ENCODE measurements at regions not wholly inside any gene's neighbourhood (a gene's known extent, or its start where the extent isn't known, plus 50 kb on each side); places are given as distances from the start of the nearest gene placed in this dataset.
"Not testable (repeated sequence)": the region's sequence is repeated elsewhere in the genome, so short reads cannot be mapped to it uniquely, and the experiment has no call there.

DNA sequence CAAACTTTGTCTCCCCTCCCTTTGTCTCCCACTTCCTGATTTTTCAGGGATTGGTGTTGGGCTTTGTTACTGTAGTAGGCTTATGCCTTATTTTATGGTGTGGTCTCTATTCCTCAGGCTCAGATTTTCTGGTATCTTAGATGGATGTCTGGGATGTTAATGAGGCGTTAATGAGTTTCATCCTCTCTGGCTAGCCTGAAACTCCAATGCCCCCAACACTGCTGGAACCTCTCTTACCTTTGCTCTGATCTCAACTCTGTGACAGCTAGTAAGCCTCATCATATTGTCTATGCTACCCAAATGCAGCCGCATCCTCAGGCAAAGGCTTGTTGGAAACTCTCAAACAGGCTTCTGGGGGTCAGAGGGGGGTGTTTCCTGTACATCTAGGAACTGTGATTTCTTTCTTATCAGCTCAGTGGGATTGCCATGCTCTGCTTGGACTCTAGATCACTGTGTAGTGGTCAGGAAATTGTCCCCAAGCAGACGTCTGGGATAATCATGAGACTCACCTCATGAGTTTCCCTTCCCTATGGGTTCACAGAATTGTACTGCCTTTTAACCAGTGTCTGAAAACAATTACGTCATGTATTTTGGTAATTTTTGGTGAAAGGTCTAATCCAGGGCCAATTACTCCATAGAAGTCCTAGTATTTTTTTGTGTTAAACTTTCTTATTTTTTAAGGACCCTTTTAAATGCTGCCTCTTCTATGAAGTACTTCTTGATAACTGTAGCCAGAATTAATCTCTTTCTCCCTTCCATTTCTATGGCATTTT, 88.8 kb upstream of the TRPC7 start:
- DNase-seq: no peak

DNA sequence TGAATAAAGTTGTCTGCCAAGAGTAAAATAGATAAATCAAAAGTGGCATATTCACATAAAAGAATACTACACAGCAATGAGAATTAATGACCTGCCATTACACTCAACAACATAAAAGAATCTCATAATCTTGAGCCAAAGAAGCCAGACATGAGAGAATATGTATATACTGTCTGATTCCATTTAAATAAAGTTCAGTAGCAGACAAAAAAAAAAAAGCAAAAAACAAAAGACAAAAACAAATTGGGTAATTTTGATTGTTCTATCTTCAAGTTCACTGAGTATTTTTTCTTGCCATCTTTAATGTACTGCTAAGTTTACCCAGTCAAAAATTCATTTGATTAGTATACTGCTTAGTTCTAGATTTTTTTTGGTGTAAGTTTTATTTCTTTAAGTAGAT, 87.9 kb upstream of the TRPC7 start:
- no peak for DNase-seq

GRCh38 chr5:136447576-136447975, 82.2 kb upstream of the TRPC7 start:
- not testable (repeated sequence) for DNase-seq

DNA sequence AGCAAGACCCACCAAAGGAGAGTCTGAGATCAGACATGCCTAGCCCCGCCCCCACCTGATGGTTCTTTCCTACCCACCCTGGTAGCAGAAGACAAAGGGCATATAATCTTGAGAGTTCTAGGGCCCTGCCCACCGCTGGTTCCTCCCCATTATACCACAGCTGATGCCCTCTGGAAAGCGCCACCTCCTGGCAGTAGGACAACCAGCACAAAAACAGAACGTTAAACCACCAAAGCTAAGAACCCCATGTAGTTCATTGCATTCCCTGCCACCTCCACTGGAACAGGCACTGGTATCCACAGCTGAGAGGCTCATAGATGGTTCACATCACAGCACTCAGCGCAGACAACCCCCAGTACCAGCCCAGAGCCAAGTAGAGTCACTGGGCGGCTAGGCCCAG, 81.2 kb upstream of the TRPC7 start:
- DNase-seq: no peak

DNA sequence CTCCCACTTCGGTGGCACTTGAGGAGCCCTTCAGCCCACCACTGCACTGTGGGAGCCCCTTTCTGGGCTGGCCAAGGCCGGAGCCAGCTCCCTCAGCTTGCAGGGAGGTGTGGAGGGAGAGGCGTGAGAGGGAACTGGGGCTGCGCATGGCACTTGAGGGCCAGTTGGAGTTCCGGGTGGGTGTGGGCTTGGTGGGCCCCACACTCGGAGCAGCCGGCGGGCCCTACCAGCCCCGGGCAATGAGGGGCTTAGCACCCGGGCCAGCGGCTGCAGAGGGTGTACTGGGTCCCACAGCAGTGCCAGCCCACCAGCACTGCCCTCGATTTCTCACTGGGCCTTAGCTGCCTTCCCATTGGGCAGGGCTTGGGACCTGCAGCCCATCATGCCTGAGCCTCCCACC, 78.8 kb upstream of the TRPC7 start:
- DNase-seq: not testable (repeated sequence)

DNA sequence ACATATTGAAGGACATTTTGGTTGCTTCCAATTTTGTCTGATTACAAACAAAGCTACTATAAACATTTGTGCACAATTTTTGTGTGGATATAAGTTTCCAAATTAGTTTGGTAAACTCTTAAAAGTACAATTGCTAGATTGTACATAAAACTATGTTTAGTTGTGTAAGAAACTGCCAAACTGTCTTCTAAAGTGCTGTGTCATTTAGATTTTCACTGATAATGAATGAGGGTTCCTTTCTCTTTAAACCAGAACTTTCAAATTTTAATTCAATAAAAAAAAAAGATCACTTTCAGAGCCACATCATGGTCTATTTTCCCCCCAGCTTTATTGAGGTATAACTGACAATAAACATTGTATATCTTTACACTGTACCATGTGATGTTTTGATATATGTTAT, 74.0 kb upstream of the TRPC7 start:
- DNase-seq: no peak

GRCh38 chr5:136435946-136436543, 70.7 kb upstream of the TRPC7 start:
- DNase-seq: no peak

- DNase-seq: no peak
Observed at GRCh38 chr5:136434795-136435194, 69.5 kb upstream of the TRPC7 start.

DNA sequence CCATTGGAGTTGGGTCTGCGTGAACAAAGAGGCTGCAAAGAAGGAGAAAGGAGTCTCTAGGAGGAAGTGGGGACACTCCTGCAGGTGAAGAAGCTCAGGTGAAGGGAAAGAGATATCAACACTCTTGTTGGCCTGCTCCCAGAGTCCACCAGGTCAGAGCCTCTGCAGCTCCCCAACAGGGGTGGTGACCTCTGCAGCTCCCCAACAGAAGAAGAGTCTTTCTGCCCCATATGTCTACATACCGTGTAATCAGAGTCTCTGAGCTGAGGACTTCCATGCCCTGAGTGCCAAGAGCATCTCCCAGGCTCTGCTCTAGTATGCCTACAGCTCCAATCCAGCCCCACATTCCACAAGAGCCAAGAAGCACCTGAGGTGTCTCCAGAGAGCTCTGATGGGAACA, 67.4 kb upstream of the TRPC7 start:
- no peak for DNase-seq

DNA sequence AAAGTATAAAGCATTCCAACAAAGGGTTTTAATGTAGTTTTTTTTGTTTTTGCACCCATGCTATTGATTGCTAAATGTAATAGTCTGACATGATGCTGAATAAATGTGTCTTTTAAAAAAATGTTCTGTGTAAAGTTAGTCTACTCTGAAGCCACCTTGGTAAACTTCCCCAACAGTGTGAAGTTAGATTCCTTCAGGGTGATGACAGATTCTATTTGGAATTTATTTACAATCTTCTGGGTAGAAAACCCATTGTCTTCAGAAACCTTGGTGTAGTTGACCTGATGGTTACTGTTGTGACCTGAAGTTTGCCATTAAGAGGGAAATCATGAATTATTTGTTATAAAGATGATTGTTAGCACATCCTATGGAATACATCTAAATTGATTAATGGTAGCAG, 64.7 kb upstream of the TRPC7 start:
- no peak for DNase-seq

DNA sequence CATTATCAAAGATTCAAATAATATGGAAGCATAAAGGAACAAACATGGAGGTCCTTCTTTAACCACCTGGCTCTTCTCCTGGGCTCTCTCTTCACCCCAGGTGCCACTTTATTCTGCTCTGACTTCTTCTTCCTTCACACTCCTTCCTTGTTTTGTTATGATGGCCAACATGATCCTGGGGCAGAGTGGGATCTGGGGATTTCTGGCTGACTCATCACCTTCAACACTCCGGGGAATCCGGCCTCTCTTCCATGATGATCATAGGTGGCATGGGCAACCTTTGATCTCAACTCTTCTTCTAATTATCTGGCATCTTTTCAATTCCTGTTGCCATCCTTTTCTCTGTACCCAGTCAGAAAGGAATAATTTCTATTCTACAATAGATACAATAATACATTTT, 62.1 kb upstream of the TRPC7 start:
- DNase-seq: no peak

DNA sequence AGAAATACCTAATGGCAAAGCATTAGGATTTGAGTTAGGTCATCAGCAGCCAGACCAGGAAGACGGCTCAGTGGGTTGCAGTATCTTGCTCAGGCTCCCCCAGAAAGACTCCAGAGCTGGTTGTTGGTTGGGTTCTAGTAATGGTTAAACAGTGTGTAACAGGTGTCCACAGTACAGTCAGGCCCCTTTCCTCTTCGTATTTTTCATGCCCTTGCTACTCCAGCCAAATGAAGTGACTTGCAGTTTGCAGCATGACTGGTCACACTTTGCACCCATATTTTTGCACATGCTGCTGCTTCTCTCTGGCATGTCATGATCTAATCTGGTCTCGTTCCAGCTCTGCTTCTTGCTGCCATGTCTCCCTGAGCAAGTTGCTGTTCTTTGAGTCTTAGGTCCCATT, 60.6 kb upstream of the TRPC7 start:
- no peak for DNase-seq

- DNase-seq: peak; percentile 43
Observed at GRCh38 chr5:136424835-136425584, 59.7 kb upstream of the TRPC7 start.

GRCh38 chr5:136423944-136424606, 58.7 kb upstream of the TRPC7 start:
- DNase-seq: no peak

DNA sequence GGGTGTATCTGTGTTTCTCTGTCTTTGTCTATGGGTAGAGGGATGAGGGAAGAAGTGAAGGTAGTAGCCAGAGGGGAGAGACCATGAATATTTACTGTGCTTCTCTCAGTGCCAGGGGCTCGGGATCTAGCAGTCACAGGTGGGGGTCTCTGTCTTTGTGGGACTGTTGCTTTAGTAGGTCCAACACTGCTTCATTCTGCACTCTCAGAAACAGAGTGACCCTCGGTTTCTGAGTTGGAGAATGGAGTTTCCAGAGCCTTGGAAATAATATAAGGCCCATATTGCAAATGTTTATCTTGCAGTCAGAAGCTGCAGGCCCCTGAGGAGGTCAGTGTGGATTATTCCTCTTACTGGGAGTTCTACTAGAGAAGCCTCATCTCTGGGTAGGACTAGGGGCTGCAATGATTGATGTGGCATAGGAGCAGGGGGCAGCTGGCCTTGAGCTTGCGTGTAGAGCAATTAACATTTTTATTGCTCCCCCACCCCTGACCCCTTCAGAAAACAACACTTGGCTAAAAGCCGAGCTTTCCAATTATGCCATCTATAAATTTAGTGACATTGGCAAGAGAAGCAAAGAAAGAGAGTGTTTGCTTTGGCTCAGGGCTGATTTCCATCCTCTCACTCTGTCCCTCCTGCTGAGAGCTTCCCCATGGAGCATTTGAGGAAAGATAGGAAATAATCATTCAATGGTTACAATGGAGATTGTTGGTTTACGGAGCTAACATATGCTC, 55.0 kb upstream of the TRPC7 start:
- no peak for DNase-seq

GRCh38 chr5:136418301-136418700, 53.0 kb upstream of the TRPC7 start:
- DNase-seq: no peak
